Colonic mucosa (tissue), 4 donors: ENCODE measurements at regions not wholly inside any gene's neighbourhood (a gene's known extent, or its start where the extent isn't known, plus 50 kb on each side); places are given as distances from the start of the nearest gene placed in this dataset.
"Not testable (repeated sequence)": the region's sequence is repeated elsewhere in the genome, so short reads cannot be mapped to it uniquely, and the experiment has no call there.

Experiments
- DNase-seq: peaks from one replicate; pipeline ENCODE4 v3.0.0-alpha.2; 2020
- H3K27ac ChIP-seq: fragments of 200-600 bp; one replicate; pipeline ENCODE4 v1.8.0; 2021
- H3K27me3 ChIP-seq: fragments of 200-600 bp; one replicate; pipeline ENCODE4 v1.8.0; 2021
- H3K36me3 ChIP-seq: fragments of 200-600 bp; one replicate; pipeline ENCODE4 v1.8.0; 2021
- H3K4me1 ChIP-seq: fragments of 200-600 bp; one replicate; pipeline ENCODE4 v1.8.0; 2021; ENCODE audit warnings: mild to moderate bottlenecking
- H3K4me3 ChIP-seq: fragments of 200-600 bp; one replicate; pipeline ENCODE4 v1.8.0; 2021
- H3K9ac ChIP-seq, 2 donors: one replicate each; pipeline ENCODE4 v1.7.0; 2013; ENCODE audit warnings: control low read depth in 2 of 2, low read depth in 2 of 2, low read length in 2 of 2
- H3K9me3 ChIP-seq: fragments of 200-600 bp; one replicate; pipeline ENCODE4 v1.8.0; 2021
- intact Hi-C: fragments of 100-400 bp; cut with DNase I; formaldehyde crosslinking; loops from one replicate; pipeline ENCODE4 v1.14.1; 2022
- TF ChIP-seq, protein P1 (sequence below): fragments of 200-600 bp; IDR thresholded peaks from one replicate; pipeline ENCODE4 v1.8.0; 2022; ENCODE audit warnings: antibody characterized with exemption, mild to moderate bottlenecking
- donor health status: healthy.
- donor health status: DM: no; HTN: no; CAD: no.
- donor health status: DM: no; HTN: no; CAD: no.

DNA sequence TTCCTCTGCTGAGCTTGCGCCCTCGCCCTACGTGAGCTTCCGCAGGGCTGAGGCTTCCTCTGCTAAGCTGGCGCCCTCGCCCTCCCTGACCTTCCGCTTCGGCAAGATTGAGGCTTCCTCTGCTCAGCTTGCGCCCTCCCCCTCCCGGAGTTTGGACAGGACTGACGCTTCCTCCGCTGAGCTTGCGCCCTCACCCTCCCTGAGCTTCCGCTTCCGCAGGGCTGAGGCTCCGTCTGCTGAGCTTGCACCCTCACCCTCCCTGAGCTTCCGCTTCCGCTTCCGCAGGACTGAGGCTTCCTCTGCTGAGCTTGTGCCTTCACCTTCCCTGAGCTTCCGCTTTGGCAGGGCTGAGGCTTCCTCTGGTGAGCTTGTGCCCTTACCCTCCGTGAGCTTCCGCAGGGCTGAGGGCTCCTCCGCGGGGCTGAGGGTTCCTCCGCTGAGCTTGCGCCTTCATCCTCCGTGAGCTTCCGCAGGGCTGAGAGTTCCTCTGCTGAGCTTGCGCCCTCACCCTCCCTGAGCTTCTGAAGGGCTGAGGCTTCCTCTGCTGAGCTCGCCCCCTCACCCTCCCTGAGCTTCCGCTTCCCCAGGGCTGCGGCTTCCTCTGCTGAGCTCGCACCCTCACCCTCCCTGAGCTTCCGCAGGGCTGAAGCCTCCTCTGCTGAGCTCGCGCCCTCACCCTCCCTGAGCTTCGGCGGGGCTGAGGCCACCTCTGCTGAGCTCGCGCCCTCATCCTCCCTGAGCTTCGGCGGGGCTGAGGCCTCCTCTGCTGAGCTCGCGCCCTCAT, 753.6 kb upstream of the TPTE start:
- Histone ChIP-seq H3K27ac (no peak overlapping the region), H3K9ac (no peak overlapping the region), H3K4me1 (no peaks in the 10 kb centered on the region), H3K4me3 (no peak overlapping the region), H3K9me3 (peaks cover 14% of the 10 kb centered on the region), H3K27me3 (no peaks in the 10 kb centered on the region), H3K36me3 (no peaks in the 10 kb centered on the region)
- intact Hi-C loops: no loop called here
- TF ChIP-seq, protein P1, sequence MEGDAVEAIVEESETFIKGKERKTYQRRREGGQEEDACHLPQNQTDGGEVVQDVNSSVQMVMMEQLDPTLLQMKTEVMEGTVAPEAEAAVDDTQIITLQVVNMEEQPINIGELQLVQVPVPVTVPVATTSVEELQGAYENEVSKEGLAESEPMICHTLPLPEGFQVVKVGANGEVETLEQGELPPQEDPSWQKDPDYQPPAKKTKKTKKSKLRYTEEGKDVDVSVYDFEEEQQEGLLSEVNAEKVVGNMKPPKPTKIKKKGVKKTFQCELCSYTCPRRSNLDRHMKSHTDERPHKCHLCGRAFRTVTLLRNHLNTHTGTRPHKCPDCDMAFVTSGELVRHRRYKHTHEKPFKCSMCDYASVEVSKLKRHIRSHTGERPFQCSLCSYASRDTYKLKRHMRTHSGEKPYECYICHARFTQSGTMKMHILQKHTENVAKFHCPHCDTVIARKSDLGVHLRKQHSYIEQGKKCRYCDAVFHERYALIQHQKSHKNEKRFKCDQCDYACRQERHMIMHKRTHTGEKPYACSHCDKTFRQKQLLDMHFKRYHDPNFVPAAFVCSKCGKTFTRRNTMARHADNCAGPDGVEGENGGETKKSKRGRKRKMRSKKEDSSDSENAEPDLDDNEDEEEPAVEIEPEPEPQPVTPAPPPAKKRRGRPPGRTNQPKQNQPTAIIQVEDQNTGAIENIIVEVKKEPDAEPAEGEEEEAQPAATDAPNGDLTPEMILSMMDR: no peak
- no peak for DNase-seq

DNA sequence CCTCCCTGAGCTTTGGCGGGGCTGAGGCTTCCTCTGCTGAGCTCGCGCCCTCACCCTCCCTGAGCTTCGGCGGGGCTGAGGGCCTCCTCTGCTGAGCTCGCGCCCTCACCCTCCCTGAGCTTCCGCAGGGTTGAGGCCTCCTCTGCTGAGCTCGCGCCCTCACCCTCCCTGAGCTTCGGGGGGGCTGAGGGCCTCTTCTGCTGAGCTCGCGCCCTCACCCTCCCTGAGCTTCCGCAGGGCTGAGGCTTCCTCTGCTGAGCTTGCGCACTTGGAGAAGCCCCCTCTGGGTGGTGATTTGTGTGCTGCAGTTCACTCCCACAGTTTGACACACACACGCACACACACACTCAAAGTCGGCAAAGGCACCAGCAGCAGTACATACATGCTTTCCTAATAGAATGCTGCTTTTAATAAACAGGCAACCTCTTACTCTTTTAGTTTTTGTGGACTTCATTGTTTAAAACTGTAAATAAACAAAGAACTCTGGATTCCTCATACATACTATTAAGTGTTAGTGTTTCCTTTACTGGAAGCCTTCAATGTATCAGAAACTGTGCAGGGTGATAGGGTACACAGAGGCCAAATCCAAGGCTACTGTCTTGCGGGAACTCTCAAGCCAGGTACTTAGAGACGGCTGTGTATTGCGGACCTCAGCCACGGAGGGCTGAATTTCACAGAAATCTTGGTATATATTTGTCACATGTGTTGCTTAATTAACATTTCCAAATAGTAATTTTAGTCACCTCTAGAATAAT, 752.8 kb upstream of the TPTE start:
- H3K27ac ChIP-seq, intact Hi-C loops, H3K9ac ChIP-seq, H3K4me1 ChIP-seq, DNase-seq, H3K4me3 ChIP-seq, H3K36me3 ChIP-seq, H3K27me3 ChIP-seq: not testable (repeated sequence)
- peaks cover 11% of the 10 kb centered on the region for H3K9me3 ChIP-seq

DNA sequence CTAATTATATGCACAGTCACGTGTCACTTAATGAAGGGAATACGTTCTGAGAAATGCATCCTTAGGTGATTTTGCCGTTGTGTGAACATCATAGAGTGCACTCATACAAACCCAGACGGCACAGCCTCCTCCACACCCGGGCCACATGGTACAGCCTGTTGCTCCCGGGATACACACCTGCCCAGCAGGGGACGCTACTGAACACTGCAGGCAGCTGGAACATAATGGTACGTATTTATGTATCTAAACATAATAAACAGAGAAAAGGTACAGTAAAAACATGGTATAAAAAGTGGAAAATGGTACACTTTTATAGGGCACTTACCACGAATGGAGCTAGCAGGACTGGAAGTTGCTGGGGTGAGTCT, 752.3 kb upstream of the TPTE start:
- DNase-seq, H3K9ac ChIP-seq, H3K27me3 ChIP-seq, H3K4me3 ChIP-seq, intact Hi-C loops, H3K9me3 ChIP-seq, H3K4me1 ChIP-seq, H3K36me3 ChIP-seq, H3K27ac ChIP-seq: not testable (repeated sequence)

DNA sequence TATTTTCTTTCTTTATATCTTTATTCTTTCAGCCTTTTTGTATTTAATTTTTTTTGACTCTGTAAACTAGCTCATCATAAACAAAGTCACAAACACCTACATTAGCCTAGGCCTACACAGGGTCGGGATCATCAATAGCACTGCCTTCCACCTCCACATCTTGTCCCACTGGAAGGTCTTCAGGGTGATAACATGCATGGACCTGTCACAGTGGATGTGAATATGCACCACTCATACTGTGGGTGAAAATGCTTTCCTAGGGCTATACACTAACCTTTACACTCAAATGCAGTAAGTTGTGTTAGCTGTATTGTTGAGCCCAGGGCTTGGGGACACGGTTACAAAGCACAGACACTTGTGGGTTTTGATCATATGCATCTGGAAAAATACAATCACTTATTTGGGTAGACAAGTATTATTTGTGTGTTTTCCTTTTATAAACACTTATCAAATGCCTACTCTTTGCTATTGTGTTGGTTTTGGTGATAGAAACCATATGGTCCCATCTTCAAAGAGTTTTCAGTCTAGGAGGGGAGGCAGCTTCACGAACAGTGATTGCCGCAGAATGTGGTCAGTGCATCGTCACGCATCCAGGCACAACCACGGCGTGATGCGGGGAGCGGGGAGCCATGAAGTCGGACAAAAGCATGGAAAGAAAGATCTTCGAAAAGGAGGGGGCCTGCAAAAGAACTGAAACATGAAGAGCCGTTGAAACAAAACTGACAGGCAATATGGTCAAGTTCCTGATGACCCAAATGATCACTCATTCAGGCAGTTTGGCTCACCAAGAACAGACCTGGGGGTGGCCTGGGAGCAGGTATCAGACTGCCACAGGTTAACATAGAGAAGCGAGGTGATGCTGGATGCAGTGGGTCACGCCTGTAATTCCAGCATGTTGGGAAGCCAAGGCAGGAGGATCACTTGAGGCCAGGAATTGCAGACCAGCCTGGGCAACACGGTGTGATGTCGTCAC, 751.4 kb upstream of the TPTE start:
- H3K9ac ChIP-seq, H3K27me3 ChIP-seq, intact Hi-C loops, H3K4me3 ChIP-seq, DNase-seq, H3K4me1 ChIP-seq, H3K36me3 ChIP-seq, H3K27ac ChIP-seq: not testable (repeated sequence)
- peaks cover 12% of the 10 kb centered on the region for H3K9me3 ChIP-seq

DNA sequence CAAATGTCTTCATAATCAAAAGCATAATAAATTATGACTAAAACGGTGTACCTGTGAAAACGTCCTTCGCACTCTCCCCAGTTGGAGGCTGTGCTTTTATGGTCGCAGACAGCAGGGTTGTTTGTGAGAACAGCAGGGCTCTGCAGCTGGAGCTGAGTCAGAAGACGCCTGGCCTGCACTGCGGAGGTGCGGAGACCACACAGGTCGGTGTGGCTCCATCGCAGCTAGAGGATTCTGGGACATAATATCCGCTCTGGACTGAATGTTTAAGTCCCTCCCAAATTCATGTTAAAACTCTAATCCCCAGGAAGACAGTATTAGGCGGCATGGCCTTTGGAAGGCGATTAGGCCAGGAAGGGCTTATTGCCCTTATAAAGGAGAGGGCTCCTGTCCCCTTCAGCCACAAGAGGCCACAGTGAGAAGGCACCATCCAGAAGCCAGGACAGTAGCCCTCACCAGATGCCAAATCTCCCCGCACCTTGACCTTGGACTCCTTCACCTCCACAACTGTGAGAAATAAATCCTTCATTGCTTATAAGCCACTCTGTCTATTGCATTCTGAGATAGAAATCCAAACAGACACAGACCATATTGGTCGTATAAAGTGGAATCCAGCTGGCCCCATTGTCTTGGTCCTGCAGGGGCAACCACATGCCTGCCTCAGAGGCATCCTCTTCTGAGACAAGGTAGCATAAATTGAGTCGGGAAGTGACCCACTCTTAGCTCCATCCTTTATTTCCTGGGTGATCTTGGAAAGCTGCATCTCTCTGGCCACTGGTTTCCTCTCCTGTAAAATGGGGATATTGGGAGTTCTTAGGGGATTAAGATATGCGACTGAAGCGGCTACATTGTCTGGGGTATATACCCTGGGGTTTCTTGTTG, 749.7 kb upstream of the TPTE start:
- not testable (repeated sequence) for DNase-seq, H3K4me1 ChIP-seq

DNA sequence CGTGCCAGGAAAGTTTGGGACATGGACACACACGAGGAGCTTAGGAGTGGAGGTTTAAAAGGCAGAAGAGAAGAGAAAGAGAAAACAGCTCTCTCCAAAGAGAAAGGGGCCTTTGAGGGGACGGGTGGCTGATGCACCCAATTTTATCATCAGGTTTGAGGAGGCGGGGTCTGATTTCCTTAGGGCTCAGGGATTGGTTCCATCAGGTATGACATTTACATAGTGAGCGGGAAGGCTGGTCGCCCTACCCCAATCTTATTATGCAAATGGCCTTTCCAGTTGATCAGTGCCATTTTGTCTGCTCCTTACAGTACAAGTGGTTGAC, 749.1 kb upstream of the TPTE start:
- intact Hi-C loops: no loop called here
- no peaks in the 10 kb centered on the region for H3K4me1 ChIP-seq
- no peak overlapping the region for H3K4me3 ChIP-seq
- no peaks in the 10 kb centered on the region for H3K36me3 ChIP-seq
- H3K27me3 ChIP-seq: no peaks in the 10 kb centered on the region
- no peak overlapping the region for H3K9ac ChIP-seq
- peaks cover 12% of the 10 kb centered on the region for H3K9me3 ChIP-seq
- no peak overlapping the region for H3K27ac ChIP-seq
- TF ChIP-seq, protein P1: no peak
- no peak for DNase-seq

More for the DNA sequence above, 749.7 kb upstream of the TPTE start:
- H3K36me3 ChIP-seq, intact Hi-C loops, H3K9ac ChIP-seq, H3K27ac ChIP-seq, H3K27me3 ChIP-seq, H3K4me3 ChIP-seq: not testable (repeated sequence)
- H3K9me3 ChIP-seq: peaks cover 12% of the 10 kb centered on the region

DNA sequence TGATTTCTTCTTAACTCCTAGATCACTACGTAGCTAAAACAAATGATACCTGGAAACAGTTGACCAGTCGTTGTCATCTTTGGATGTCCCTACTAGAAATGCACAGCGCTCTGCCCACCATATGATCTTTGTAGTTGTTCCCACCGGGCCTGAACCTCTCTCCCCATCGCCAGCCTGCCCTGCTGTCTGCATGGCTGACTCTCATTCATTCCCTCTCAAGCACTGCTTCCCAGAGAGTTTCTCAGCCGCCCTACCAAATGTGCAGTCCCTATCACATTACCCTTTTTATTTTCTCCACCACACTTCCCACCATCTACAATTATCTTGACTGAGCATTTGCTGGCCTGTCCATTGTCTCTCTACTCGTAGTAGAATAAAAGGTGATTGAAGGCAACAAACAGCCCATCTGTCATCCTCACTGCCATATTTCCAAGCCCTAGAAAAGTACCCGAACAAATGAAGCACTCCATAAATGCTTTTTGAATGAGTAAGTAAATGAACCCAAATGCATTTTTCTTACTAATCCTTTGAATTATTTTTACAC, 748.4 kb upstream of the TPTE start:
- H3K4me1 ChIP-seq, intact Hi-C loops, H3K27ac ChIP-seq, H3K4me3 ChIP-seq, H3K36me3 ChIP-seq, H3K27me3 ChIP-seq, H3K9ac ChIP-seq, DNase-seq: not testable (repeated sequence)
- peaks cover 12% of the 10 kb centered on the region for H3K9me3 ChIP-seq
